G401 (cell line): ENCODE measurements at regions not wholly inside any gene's neighbourhood (a gene's known extent, or its start where the extent isn't known, plus 50 kb on each side); places are given as distances from the start of the nearest gene placed in this dataset.

Experiments
- DNase-seq: peaks from one replicate; pipeline ENCODE4 v3.0.0-alpha.2; 2015; ENCODE audit warnings: low spot score
- in situ Hi-C: cut with HindIII; loops from 2 replicates; pipeline ENCODE4 v1.10.0; 2016; ENCODE audit warnings: low sequenced_read_pairs, mixed read lengths

DNA sequence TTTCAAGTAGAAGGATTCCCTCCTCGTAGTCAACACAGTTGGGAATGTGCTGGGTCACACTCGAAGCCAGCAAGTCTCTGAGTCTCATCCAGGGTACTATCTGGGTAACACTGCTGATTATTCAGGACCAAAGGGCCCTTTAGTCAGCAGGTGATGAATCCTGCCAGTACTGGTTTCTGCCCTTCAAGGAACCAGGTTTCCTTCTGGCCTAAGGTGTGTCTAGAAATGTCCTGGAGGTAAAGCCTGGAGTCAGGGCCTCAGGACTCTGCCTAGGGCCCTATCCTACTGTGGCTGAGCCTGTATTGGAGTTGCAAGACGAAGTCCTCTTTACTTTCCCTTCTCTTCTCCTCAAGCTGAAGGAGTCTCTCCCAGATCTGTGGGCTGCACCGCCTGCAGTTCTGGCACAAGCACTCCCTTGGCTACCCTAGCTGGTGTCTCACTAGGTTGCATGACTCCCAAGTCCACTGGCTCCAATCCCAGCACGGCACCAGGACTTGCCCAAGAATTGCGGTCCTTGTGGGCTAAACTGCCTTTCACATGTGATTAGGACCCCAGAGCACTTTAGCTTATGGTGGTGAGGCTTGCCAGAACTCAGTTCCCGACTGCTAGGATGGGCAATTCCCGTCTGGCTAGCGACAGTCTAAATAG lies 193.7 kb upstream of the PDE3A start:
- in situ Hi-C loops = no loop called here
- DNase-seq = no peak

DNA sequence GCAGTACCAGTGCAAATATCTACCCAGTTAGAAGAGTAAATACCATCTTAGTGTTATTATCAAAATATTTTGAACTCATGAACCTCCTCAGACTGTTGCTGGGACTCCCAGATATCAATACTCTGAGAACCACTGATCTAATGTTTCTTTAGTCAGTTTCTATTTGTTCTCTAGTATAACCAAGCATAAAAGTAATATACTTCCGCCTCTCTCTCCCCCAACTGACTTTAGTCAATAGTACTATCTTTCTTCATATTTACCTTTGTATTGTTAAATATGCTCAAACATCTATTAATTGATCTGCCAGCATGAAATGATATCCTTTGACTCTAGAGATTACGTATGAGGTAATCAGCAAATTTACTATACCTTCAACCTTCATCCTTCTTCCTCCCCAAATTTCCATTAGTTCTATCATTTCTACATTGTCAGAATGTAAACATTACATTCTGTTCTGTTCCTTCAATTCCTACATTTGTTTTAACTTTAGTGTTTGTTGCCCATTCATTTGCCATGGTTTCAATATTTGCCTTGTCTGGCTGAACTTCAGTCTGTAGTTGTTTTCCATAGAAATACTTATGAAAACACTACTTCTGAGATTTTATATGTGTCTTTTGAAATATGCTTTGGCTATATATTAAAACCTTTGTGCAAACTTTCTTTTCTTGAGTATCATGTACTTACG lies 192.5 kb upstream of the PDE3A start:
- in situ Hi-C loops = no loop called here
- no peak for DNase-seq

DNA sequence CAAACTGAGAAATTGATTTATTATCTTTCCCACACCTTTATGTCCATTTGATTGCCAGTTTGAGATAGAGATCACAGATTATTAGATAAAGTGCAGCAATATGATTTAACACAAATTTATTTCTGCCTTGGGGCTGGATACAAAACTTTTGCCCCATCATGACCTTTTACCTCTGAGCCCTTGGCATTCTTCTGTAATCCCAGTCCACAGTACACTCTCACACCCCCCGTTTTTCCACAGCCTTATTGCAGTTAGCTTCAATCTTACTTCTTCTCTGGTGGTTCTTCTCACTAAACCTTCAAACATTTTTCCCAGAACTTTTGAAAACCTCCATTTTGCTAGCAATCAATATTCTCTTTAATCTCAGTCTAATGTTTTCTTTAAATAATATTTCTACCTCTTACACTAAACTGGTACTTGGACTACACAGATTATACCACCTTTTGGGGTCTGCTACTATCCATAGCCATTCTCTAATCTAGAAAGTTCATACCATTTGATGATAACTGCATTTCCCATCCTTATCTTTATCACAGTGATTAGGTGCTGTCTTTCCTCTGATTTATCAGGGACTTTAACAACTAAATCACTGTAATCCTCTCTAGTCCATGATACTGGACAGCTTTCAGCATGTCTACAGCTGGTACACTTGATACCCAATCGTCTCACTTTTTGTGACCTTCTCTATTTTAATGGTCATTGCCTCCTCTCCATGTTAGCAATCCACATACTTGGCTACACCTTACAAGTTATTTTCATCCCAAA lies 186.7 kb upstream of the PDE3A start:
- no peak for DNase-seq
- in situ Hi-C loops = no loop called here

DNA sequence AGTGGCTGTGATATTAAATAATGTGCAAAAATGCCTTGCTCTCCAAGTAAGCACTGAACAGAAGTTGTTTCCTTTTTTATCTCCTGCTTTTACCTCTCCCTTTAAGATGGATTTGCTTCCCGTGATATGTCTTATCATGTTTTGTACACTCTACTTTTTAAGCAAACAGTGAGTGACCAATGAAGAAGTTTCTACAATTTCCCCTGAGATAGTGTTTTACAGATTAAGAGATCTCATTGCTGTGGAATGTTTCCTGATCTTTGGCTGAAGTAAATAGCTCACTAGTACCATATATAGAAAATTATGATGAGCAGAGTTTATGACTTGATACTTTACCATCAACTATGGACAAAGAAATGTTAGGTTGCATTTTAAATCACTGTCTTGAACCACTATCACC lies 184.8 kb upstream of the PDE3A start:
- no peak for DNase-seq

DNA sequence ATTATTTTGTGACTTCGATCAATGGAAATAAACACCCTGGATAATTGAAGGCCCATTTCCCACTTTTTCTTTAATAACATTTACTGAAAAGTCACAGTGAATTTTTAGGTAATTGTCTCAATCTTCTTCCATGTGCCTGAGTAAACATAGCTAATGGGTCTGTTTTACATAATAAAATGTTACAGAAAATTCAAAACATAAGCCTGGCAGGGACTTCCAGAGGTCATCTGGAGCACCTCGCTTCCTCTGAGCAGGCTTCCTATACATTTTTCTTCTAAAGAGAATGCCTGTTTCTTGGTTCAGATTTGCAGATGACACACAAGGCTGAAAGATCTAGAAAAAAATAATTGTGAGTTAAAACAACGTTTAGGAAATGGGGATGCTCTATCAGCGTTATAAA lies 183.8 kb upstream of the PDE3A start:
- no peak for DNase-seq
- in situ Hi-C loops = no loop called here

More for the DNA sequence above, 184.8 kb upstream of the PDE3A start:
- in situ Hi-C loops = no loop called here

DNA sequence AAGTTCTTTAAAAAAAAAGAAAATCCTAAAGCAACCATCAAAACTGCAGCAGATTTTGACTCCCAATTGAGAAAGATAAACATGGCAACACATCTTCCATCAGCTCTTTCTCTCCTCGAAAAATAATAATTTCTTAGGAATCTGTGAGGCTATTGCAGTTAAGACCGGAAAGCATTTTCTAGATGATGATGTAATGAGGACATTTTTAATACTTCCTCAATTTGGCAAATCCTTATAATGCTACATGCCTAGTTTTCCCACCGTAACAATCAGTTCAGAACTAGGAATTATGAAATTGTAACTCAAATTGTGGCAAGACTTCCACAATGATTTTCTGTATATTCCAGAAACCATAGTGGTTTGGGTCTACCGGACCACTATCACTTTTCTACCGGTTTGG lies 180.9 kb upstream of the PDE3A start:
- in situ Hi-C loops = no loop called here
- DNase-seq = no peak

DNA sequence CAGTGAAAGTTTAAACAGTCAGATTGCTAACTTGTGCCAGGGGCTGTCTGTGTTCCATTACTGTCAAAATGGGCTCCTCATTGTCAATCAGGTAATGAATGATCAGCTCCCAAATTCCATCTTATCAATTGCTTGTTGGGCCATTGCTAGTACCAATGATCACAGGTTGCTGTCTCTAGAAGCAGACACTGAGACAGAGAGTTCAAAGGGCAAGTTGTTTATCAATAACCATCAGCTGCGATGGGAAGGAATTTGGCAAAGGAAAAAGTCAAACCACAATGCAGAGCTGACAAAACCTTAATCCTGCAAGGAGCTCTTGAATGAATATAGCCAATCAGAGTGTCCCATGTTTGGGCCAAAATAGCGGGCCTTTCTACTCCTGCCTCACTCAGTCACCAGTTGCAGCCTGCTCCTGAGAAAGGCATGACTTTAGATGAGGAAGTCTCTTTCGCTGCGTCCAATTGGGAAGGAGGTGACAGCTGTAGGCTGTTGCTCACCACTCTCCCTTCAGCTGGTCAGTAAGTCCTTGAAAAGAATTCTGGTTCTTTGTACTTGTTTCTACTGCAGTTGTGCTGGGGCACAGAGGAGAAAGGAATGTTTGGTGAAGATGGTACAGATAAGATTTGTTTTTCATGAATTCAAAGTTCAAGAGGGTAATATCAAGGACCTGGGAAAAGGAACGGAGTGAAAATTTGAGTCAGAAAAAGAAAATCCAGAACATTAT lies 179.2 kb upstream of the PDE3A start:
- no peak for DNase-seq
- in situ Hi-C loops = no loop called here

GRCh38 chr12:20189767-20190166 lies 178.6 kb upstream of the PDE3A start:
- in situ Hi-C loops = no loop called here
- DNase-seq = no peak

DNA sequence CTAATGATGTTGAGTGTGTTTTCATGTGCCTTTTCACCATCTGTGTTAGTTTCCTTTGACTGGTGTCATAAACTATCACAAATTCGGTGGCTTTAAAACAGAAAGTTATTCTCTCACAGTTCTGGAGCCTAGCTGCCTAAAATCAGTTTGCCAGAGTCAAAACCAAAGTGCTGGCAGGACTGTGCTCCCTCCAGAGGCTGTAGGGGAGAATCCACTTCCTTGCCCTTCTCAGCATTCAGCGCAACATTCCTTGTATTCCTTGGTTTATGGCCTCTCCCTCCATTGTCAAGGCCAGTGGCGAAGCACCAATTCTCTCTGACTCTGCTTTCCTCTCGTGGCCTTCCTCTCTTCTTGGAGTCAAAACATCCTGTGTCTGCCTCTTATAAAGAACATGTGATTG lies 174.2 kb upstream of the PDE3A start:
- in situ Hi-C loops = no loop called here
- DNase-seq = no peak

DNA sequence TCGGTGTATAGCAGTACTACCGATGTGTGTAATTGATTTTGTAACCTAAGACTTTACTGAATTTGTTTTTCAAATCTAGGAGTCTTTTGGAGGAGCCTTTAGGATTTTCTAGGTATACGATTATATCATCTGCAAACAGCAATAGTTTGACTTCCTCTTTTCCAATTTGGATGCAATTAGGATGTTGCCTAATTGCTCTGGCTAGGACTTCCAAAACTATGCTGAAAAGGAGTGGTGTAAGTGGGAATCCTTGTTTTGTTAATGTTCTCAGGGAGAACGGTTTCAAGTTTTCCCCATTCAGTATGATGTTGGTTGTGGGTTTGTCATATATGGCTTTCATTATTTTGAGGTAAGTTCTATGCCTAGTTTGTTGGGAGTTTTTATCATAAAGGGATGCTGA lies 171.6 kb upstream of the PDE3A start:
- DNase-seq = no peak
- in situ Hi-C loops = no loop called here

- in situ Hi-C loops = no loop called here
- peak; percentile 23 for DNase-seq
Measured at GRCh38 chr12:20197411-20197810, 170.9 kb upstream of the PDE3A start.

GRCh38 chr12:20199780-20200179 lies 168.6 kb upstream of the PDE3A start:
- in situ Hi-C loops = no loop called here
- DNase-seq = no peak

DNA sequence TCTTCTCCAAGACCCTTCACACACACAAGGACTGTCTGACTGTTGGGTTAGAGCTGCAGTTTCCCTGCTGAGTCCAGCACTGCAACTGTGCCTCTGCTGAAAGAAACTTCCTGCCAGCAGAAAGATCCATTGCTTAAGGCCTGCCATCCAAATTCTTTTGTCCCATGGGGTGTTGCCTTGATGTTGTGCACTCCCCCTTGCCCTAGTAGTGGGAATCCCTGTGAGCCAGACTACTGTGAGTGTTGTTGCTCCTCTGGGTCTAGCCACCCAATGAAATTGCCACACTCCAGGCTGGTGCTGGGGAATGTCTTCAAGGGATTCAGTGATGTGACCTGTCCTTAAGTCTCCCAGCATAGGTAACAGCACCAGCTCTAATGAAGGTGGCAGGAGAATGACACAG lies 166.6 kb upstream of the PDE3A start:
- no peak for DNase-seq
- in situ Hi-C loops = no loop called here

DNA sequence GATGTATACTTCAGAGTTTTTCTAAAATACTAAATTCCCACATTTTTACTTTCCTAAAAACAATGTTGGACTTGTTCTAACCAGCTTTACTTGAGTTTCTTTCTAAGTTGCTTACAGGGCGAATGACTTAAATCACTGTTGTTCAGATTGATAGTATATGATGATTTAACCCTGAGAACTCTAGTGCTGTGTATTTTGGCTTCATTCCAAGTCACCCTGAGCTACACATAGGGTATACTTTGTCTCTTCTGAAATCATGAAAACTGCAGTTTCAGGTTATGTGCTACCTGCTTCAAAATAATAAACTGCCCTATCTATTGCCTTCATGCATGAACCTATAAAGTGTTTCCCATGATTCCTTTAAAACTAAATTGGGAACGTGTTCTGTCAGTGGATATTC lies 162.5 kb upstream of the PDE3A start:
- in situ Hi-C loops = no loop called here
- DNase-seq = no peak

DNA sequence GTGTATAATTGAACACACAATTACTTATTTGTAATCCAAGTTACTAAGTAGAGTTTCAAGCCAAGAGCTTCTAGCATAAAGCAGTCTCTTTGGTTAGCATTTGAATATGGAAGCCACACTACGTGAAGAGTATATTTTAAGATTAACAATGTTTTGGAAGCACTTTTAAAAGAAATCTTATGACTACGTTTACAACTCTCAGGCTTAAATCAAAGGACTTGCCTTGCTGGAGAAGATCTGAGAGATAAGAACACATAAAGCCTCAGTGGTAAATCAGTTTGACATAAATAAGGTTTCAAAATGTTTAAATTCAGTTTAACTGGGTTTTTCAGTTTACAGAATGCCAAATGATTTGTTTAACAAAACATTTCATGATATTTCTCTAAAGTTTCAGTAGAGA lies 161.9 kb upstream of the PDE3A start:
- in situ Hi-C loops = no loop called here
- DNase-seq = no peak

DNA sequence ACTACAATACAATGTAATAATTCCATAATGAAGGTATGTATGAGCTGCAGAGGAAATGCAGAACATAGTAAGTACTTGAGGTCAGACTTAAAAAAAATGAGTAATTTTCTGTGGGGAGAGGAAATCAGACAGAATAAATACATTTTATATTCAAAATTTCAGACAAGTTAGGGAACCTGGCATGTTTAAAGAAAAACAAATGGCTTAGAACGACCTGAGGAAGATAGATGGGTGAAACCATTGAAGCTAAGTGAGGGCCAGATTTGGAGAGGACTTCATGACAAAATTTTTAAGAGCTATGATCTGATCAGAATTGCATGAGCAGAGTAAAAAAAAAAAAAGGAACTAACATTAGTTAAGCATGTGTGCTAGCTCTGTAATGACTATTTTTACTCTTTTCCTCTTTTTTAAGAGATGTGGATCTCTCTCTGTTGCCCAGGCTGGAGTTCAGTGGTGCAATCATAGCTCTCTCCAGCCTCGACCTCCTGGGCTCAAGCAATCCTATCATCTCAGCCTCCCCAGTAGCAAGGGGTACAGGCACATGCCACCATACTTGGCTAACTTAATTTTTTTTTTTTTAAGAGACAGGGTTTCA lies 157.6 kb upstream of the PDE3A start:
- DNase-seq = no peak
- in situ Hi-C loops = no loop called here

GRCh38 chr12:20211541-20211940 lies 156.8 kb upstream of the PDE3A start:
- DNase-seq = peak; percentile 4
- in situ Hi-C loops = no loop called here

GRCh38 chr12:20211981-20212421 lies 156.3 kb upstream of the PDE3A start:
- DNase-seq = peak; percentile 68
- in situ Hi-C loops = no loop called here
